ENCODE measurements at regions not wholly inside any gene's neighbourhood (a gene's known extent, or its start where the extent isn't known, plus 50 kb on each side); places are given as distances from the start of the nearest gene placed in this dataset.

GRCh38 chr6:12221856-12222255, 68.3 kb upstream of the EDN1 start:
- H3K4me3 ChIP-seq (ENCODE audit: low read depth, low read length) = no peak overlapping the region
- WGBS = 52% methylated on average over 4 of the region's 4 CpGs
- H3K27ac ChIP-seq (ENCODE audit: low read depth) = no peak overlapping the region
- H3K4me1 ChIP-seq (ENCODE audit: insufficient read depth) = no peaks in the 10 kb centered on the region
- no peaks in the 10 kb centered on the region for H3K36me3 ChIP-seq (ENCODE audit: insufficient read depth)
- no peak for DNase-seq (ENCODE audit: extremely low spot score)

- no peak overlapping the region for H3K27ac ChIP-seq (ENCODE audit: low read depth)
- H3K36me3 ChIP-seq (ENCODE audit: insufficient read depth) = no peaks in the 10 kb centered on the region
- whole genome bisulfite sequencing = 64% methylated on average over 19 of the region's 19 CpGs
Measured at GRCh38 chr6:12222405-12223366, 67.5 kb upstream of the EDN1 start.

GRCh38 chr6:12223383-12223782, 66.8 kb upstream of the EDN1 start:
- WGBS = 97% methylated on average over 5 of the region's 5 CpGs
- no peak overlapping the region for H3K27ac ChIP-seq (ENCODE audit: low read depth)
- H3K4me3 ChIP-seq (ENCODE audit: low read depth, low read length) = no peak overlapping the region
- H3K36me3 ChIP-seq (ENCODE audit: insufficient read depth) = no peaks in the 10 kb centered on the region
- H3K4me1 ChIP-seq (ENCODE audit: insufficient read depth) = no peaks in the 10 kb centered on the region
- no peak for DNase-seq (ENCODE audit: extremely low spot score)

More at GRCh38 chr6:12222405-12223366, 67.5 kb upstream of the EDN1 start:
- Histone ChIP-seq H3K4me3 (ENCODE audit: low read depth, low read length) (no peak overlapping the region), H3K4me1 (ENCODE audit: insufficient read depth) (no peaks in the 10 kb centered on the region)
- DNase-seq (ENCODE audit: extremely low spot score) = no peak

- H3K27ac ChIP-seq (ENCODE audit: low read depth) = no peak overlapping the region
- WGBS = 78% methylated on average over 2 of the region's 2 CpGs
- no peaks in the 10 kb centered on the region for H3K36me3 ChIP-seq (ENCODE audit: insufficient read depth)
- no peak for DNase-seq (ENCODE audit: extremely low spot score)
- H3K4me3 ChIP-seq (ENCODE audit: low read depth, low read length) = no peak overlapping the region
- H3K4me1 ChIP-seq (ENCODE audit: insufficient read depth) = no peaks in the 10 kb centered on the region
Measured at GRCh38 chr6:12224251-12224650, 65.9 kb upstream of the EDN1 start.

GRCh38 chr6:12228447-12229146, 61.6 kb upstream of the EDN1 start:
- Histone ChIP-seq H3K27ac (ENCODE audit: low read depth) (no peak overlapping the region), H3K36me3 (ENCODE audit: insufficient read depth) (no peaks in the 10 kb centered on the region)
- no peak for DNase-seq (ENCODE audit: extremely low spot score)

GRCh38 chr6:12229332-12229731, 60.8 kb upstream of the EDN1 start:
- H3K4me3 ChIP-seq (ENCODE audit: low read depth, low read length) = no peak overlapping the region
- WGBS = 81% methylated on average over 1 of the region's 1 CpG
- no peak for DNase-seq (ENCODE audit: extremely low spot score)
- H3K4me1 ChIP-seq (ENCODE audit: insufficient read depth) = no peaks in the 10 kb centered on the region
- H3K36me3 ChIP-seq (ENCODE audit: insufficient read depth) = no peaks in the 10 kb centered on the region
- no peak overlapping the region for H3K27ac ChIP-seq (ENCODE audit: low read depth)

More at GRCh38 chr6:12228447-12229146, 61.6 kb upstream of the EDN1 start:
- 80% methylated on average over 13 of the region's 13 CpGs for WGBS
- no peaks in the 10 kb centered on the region for H3K4me1 ChIP-seq (ENCODE audit: insufficient read depth)
- no peak overlapping the region for H3K4me3 ChIP-seq (ENCODE audit: low read depth, low read length)

GRCh38 chr6:12230523-12230922, 59.6 kb upstream of the EDN1 start:
- 93% methylated on average over 6 of the region's 6 CpGs for WGBS

GRCh38 chr6:12232339-12232738, 57.8 kb upstream of the EDN1 start:
- Histone ChIP-seq H3K36me3 (ENCODE audit: insufficient read depth) (no peaks in the 10 kb centered on the region), H3K27ac (ENCODE audit: low read depth) (no peak overlapping the region), H3K4me1 (ENCODE audit: insufficient read depth) (no peaks in the 10 kb centered on the region), H3K4me3 (ENCODE audit: low read depth, low read length) (no peak overlapping the region)
- WGBS = 79% methylated on average over 3 of the region's 3 CpGs
- DNase-seq (ENCODE audit: extremely low spot score) = no peak

More at GRCh38 chr6:12230523-12230922, 59.6 kb upstream of the EDN1 start:
- no peak for DNase-seq (ENCODE audit: extremely low spot score)
- Histone ChIP-seq H3K4me3 (ENCODE audit: low read depth, low read length) (no peak overlapping the region), H3K4me1 (ENCODE audit: insufficient read depth) (no peaks in the 10 kb centered on the region), H3K27ac (ENCODE audit: low read depth) (no peak overlapping the region), H3K36me3 (ENCODE audit: insufficient read depth) (no peaks in the 10 kb centered on the region)

GRCh38 chr6:12232821-12233220, 57.3 kb upstream of the EDN1 start:
- 67% methylated on average over 1 of the region's 1 CpG for WGBS
- no peaks in the 10 kb centered on the region for H3K36me3 ChIP-seq (ENCODE audit: insufficient read depth)

GRCh38 chr6:12233693-12234571, 56.2 kb upstream of the EDN1 start:
- H3K4me3 ChIP-seq (ENCODE audit: low read depth, low read length) = no peak overlapping the region
- no peaks in the 10 kb centered on the region for H3K4me1 ChIP-seq (ENCODE audit: insufficient read depth)
- no peaks in the 10 kb centered on the region for H3K36me3 ChIP-seq (ENCODE audit: insufficient read depth)
- peak; percentile 67 for DNase-seq (ENCODE audit: extremely low spot score)
- 73% methylated on average over 4 of the region's 4 CpGs for WGBS
- no peak overlapping the region for H3K27ac ChIP-seq (ENCODE audit: low read depth)

More at GRCh38 chr6:12232821-12233220, 57.3 kb upstream of the EDN1 start:
- Histone ChIP-seq H3K4me1 (ENCODE audit: insufficient read depth) (no peaks in the 10 kb centered on the region), H3K4me3 (ENCODE audit: low read depth, low read length) (no peak overlapping the region), H3K27ac (ENCODE audit: low read depth) (no peak overlapping the region)
- DNase-seq (ENCODE audit: extremely low spot score) = no peak

GRCh38 chr6:12235341-12235740, 54.8 kb upstream of the EDN1 start:
- 88% methylated on average over 5 of the region's 5 CpGs for WGBS
- H3K27ac ChIP-seq (ENCODE audit: low read depth) = no peak overlapping the region
- DNase-seq (ENCODE audit: extremely low spot score) = no peak
- H3K4me3 ChIP-seq (ENCODE audit: low read depth, low read length) = no peak overlapping the region
- H3K36me3 ChIP-seq (ENCODE audit: insufficient read depth) = no peaks in the 10 kb centered on the region
- no peaks in the 10 kb centered on the region for H3K4me1 ChIP-seq (ENCODE audit: insufficient read depth)

GRCh38 chr6:12238219-12238618, 51.9 kb upstream of the EDN1 start:
- Histone ChIP-seq H3K4me3 (ENCODE audit: low read depth, low read length) (no peak overlapping the region), H3K4me1 (ENCODE audit: insufficient read depth) (no peaks in the 10 kb centered on the region), H3K27ac (ENCODE audit: low read depth) (no peak overlapping the region), H3K36me3 (ENCODE audit: insufficient read depth) (no peaks in the 10 kb centered on the region)
- 94% methylated on average over 8 of the region's 8 CpGs for WGBS
- no peak for DNase-seq (ENCODE audit: extremely low spot score)

All from urinary bladder (tissue), 3 donors.